ENCODE measurements at regions not wholly inside any gene's neighbourhood (a gene's known extent, or its start where the extent isn't known, plus 50 kb on each side); places are given as distances from the start of the nearest gene placed in this dataset.

- H3K4me3 ChIP-seq (ENCODE audit: control insufficient read depth, low read depth, low read length): no peak overlapping the region
- DNase-seq (ENCODE audit: low read depth): no peak
- no peak for TF ChIP-seq CTCF (IDR thresholded peaks at IDR 0.05; ENCODE audit: control insufficient read depth, insufficient read depth, low read depth, low read length, missing control alignments)
Measured at GRCh38 chr6:14040042-14040441, 77.5 kb upstream of the CD83 start.

- no peak for DNase-seq (ENCODE audit: low read depth)
- peak; percentile 83 for TF ChIP-seq CTCF (IDR thresholded peaks at IDR 0.05; ENCODE audit: control insufficient read depth, insufficient read depth, low read depth, low read length, missing control alignments)
- no peak overlapping the region for H3K4me3 ChIP-seq (ENCODE audit: control insufficient read depth, low read depth, low read length)
Measured at GRCh38 chr6:14046476-14047068, 71.0 kb upstream of the CD83 start.

GRCh38 chr6:14047151-14047740, 70.3 kb upstream of the CD83 start:
- no peak overlapping the region for H3K4me3 ChIP-seq (ENCODE audit: control insufficient read depth, low read depth, low read length)
- DNase-seq (ENCODE audit: low read depth): no peak
- TF ChIP-seq CTCF (IDR thresholded peaks at IDR 0.05; ENCODE audit: control insufficient read depth, insufficient read depth, low read depth, low read length, missing control alignments): no peak

- H3K4me3 ChIP-seq (ENCODE audit: control insufficient read depth, low read depth, low read length): no peak overlapping the region
- DNase-seq (ENCODE audit: low read depth): no peak
- no peak for TF ChIP-seq CTCF (IDR thresholded peaks at IDR 0.05; ENCODE audit: control insufficient read depth, insufficient read depth, low read depth, low read length, missing control alignments)
Measured at GRCh38 chr6:14048837-14049236, 68.7 kb upstream of the CD83 start.

GRCh38 chr6:14051355-14051754, 66.2 kb upstream of the CD83 start:
- DNase-seq (ENCODE audit: low read depth): no peak
- H3K4me3 ChIP-seq (ENCODE audit: control insufficient read depth, low read depth, low read length): no peak overlapping the region
- no peak for TF ChIP-seq CTCF (IDR thresholded peaks at IDR 0.05; ENCODE audit: control insufficient read depth, insufficient read depth, low read depth, low read length, missing control alignments)

- H3K4me3 ChIP-seq (ENCODE audit: control insufficient read depth, low read depth, low read length): no peak overlapping the region
- TF ChIP-seq CTCF (IDR thresholded peaks at IDR 0.05; ENCODE audit: control insufficient read depth, insufficient read depth, low read depth, low read length, missing control alignments): no peak
- no peak for DNase-seq (ENCODE audit: low read depth)
Measured at GRCh38 chr6:14053811-14054210, 63.8 kb upstream of the CD83 start.
